Hepatocyte (in vitro differentiated cells): ENCODE measurements at regions not wholly inside any gene's neighbourhood (a gene's known extent, or its start where the extent isn't known, plus 50 kb on each side); places are given as distances from the start of the nearest gene placed in this dataset.

Experiments used
- DNase-seq: peaks from one replicate; pipeline ENCODE4 v3.0.0-alpha.2; 2016; ENCODE audit warnings: low spot score
- H2AFZ ChIP-seq: fragments of 200-600 bp; sonication (generic); 2 replicates; pipeline ENCODE4 v1.6.0; 2016; ENCODE audit warnings: antibody characterized with exemption, mild to moderate bottlenecking
- H3K27ac ChIP-seq: fragments of 200-600 bp; sonication (generic); 2 replicates; pipeline ENCODE4 v1.5.1; 2016; ENCODE audit warnings: mild to moderate bottlenecking
- H3K27me3 ChIP-seq: fragments of 200-600 bp; sonication (generic); 2 replicates; pipeline ENCODE4 v1.6.1; 2016
- H3K36me3 ChIP-seq: fragments of 200-600 bp; sonication (generic); replicated peaks from 2 replicates; pipeline ENCODE4 v1.5.1; 2016; ENCODE audit warnings: low read depth; ENCODE audit not compliant: insufficient read depth
- H3K4me1 ChIP-seq: fragments of 200-600 bp; sonication (generic); 2 replicates; pipeline ENCODE4 v1.5.1; 2016; ENCODE audit warnings: mild to moderate bottlenecking, moderate library complexity; ENCODE audit not compliant: insufficient read depth
- H3K4me2 ChIP-seq: fragments of 200-600 bp; sonication (generic); 2 replicates; pipeline ENCODE4 v1.6.0; 2016
- H3K4me3 ChIP-seq: fragments of 200-600 bp; sonication (generic); 2 replicates; pipeline ENCODE4 v1.5.1; 2016; ENCODE audit warnings: mild to moderate bottlenecking
- H3K79me2 ChIP-seq: fragments of 200-600 bp; sonication (generic); 2 replicates; pipeline ENCODE4 v1.6.0; 2017; ENCODE audit warnings: mild to moderate bottlenecking
- H3K9me2 ChIP-seq: fragments of 200-600 bp; sonication (generic); replicated peaks from 2 replicates; pipeline ENCODE4 v1.6.0; 2017; ENCODE audit warnings: mild to moderate bottlenecking; ENCODE audit not compliant: insufficient read depth
- H3K9me3 ChIP-seq: fragments of 200-600 bp; sonication (generic); 2 replicates; pipeline ENCODE4 v1.5.1; 2016; ENCODE audit warnings: low read depth, mild to moderate bottlenecking
- H4K20me1 ChIP-seq: fragments of 200-600 bp; sonication (generic); 2 replicates; pipeline ENCODE4 v1.6.0; 2016; ENCODE audit warnings: mild to moderate bottlenecking; ENCODE audit not compliant: insufficient read depth, poor library complexity, severe bottlenecking
- CTCF ChIP-seq: fragments of 200-600 bp; sonication (generic); IDR thresholded peaks from 2 replicates; pipeline ENCODE4 v1.5.1; 2016; ENCODE audit warnings: antibody characterized with exemption, mild to moderate bottlenecking; ENCODE audit not compliant: poor library complexity
- EZH2 ChIP-seq: fragments of 200-600 bp; sonication (generic); IDR thresholded peaks from 2 replicates; pipeline ENCODE4 v1.6.1; 2016; ENCODE audit warnings: antibody characterized with exemption, mild to moderate bottlenecking, borderline replicate concordance
- EZH2phosphoT487 ChIP-seq: fragments of 200-600 bp; sonication (generic); IDR thresholded peaks from one replicate; pipeline ENCODE4 v1.6.1; 2018; ENCODE audit warnings: antibody characterized with exemption, mild to moderate bottlenecking, low read depth, moderate library complexity; ENCODE audit not compliant: unreplicated experiment, severe bottlenecking
- WGBS: methylation state at CpG from one replicate; pipeline ENCODE4 v1.1.6; 2016; ENCODE audit warnings: low lambda C conversion rate; ENCODE audit errors: missing lambda C conversion rate; 5-methylcytosine and 5-hydroxymethylcytosine counted together

DNA sequence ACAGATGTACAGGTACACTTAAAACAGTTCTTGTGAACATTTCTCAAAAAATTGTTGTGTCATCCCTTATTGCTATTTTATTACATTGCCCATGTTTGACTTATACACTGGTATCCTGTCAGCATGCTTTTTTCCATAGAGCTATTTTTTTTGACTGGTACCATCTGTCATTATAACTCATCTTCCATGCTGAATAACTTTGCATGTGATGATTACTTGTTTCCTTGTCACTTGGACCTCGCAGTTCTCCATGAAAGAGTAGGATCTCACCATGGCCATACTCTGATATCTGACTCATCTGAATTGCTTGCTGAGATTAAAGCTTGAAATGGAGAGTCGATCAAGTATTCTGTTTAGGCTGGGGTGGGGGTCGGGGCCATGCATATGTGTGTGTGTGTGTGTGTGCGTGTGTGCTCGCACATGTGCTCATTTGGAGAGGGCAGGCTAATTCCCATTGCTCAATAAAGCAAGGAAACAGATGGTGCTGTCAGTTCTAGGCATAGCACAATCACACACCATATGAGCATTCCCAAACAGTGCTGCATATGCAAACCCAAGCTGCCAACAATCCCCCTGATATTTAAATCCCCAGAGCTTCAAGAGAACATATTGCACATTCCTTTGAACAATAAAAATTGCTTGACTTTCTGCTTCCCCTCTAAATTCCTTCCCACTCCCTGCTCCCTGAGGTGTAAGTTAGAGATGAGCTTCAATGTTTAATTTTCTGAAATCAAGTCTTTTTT is 62.9 kb downstream of the NHLRC3 start:
- Histone ChIP-seq H2AFZ (no peak overlapping the region), H3K9me2 (no peaks in the 10 kb centered on the region), H3K79me2 (no peaks in the 10 kb centered on the region), H3K27ac (no peak overlapping the region), H3K4me3 (no peak overlapping the region), H3K9me3 (no peaks in the 10 kb centered on the region), H3K4me2 (no peak overlapping the region), H3K36me3 (no peaks in the 10 kb centered on the region), H3K4me1 (no peaks in the 10 kb centered on the region), H3K27me3 (no peaks in the 10 kb centered on the region), H4K20me1 (no peaks in the 10 kb centered on the region)
- 80% methylated on average over 5 of the region's 5 CpGs for whole genome bisulfite sequencing
- TF ChIP-seq CTCF (no peak), EZH2phosphoT487 (no peak), EZH2 (no peak)
- DNase-seq = no peak

DNA sequence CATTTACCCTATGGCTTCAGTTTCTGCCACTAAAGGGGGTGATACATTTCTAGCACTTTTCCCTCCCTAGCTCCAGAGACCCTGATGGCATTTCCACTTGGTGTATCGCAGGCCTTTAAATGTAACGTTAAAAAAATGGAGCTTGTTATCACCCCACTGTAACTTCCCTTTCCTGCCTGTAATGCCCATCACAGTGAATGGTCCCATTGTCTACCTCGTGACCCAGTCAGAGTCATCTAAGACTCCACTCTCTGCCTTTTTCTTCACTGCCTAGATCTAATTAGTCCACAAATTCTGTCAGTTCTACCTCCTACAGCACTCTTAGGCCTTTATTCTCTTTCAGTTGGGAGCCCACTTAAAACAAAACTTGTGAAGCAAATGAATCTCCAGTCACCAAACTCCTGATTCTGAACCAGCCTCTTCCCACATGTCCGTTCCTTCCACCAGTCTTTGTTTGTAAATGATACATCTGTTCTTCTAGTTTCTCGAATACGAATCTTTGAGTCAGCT is 64.8 kb downstream of the NHLRC3 start:
- no peak for DNase-seq
- 75% methylated on average over 6 of the region's 6 CpGs for WGBS
- Histone ChIP-seq H3K4me3 (no peak overlapping the region), H3K4me2 (no peak overlapping the region), H3K36me3 (no peaks in the 10 kb centered on the region), H3K9me2 (no peaks in the 10 kb centered on the region), H3K27me3 (peaks cover 4% of the 10 kb centered on the region), H2AFZ (no peak overlapping the region), H3K79me2 (no peaks in the 10 kb centered on the region), H4K20me1 (no peaks in the 10 kb centered on the region), H3K9me3 (no peaks in the 10 kb centered on the region), H3K27ac (no peak overlapping the region), H3K4me1 (no peaks in the 10 kb centered on the region)
- no peak for TF ChIP-seq CTCF
- TF ChIP-seq EZH2phosphoT487 = no peak
- TF ChIP-seq EZH2 = no peak

GRCh38 chr13:39105110-39105509 is 66.9 kb downstream of the NHLRC3 start:
- DNase-seq = no peak
- no peaks in the 10 kb centered on the region for H3K9me3 ChIP-seq
- no peaks in the 10 kb centered on the region for H3K4me1 ChIP-seq
- H4K20me1 ChIP-seq = no peaks in the 10 kb centered on the region
- H3K27me3 ChIP-seq = peaks cover 8% of the 10 kb centered on the region
- H2AFZ ChIP-seq = no peak overlapping the region
- no peak for TF ChIP-seq EZH2
- no peak for TF ChIP-seq EZH2phosphoT487
- TF ChIP-seq CTCF = no peak
- H3K36me3 ChIP-seq = no peaks in the 10 kb centered on the region
- H3K9me2 ChIP-seq = no peaks in the 10 kb centered on the region
- no peaks in the 10 kb centered on the region for H3K79me2 ChIP-seq
- H3K4me2 ChIP-seq = no peak overlapping the region
- no peak overlapping the region for H3K4me3 ChIP-seq
- H3K27ac ChIP-seq = no peak overlapping the region
- WGBS = 72% methylated on average over 1 of the region's 1 CpG
